ENCODE measurements at regions not wholly inside any gene's neighbourhood (a gene's known extent, or its start where the extent isn't known, plus 50 kb on each side); places are given as distances from the start of the nearest gene placed in this dataset.

DNA sequence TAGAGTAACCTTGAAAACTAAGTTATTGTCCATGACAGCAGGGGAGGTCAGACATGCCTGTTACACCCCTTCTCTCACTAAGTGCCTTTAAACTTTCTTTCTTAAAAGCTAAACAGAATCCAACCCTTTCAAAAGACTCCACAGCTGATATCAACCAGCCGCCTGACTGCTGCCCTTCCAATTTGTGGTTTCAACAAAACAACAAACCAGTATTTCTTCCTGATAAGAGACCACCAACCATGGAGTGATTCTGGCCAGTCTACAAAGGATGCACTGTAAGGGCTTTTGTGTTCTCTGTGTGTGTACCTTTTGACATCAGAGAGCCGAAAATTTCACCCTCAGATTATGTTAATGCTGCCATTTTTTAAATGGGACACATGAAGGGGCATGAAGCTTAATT is 1204.2 kb downstream of the ROBO2 start:
- ATAC-seq: no peak
- Histone ChIP-seq H3K36me3 (ENCODE audit: low read depth) (no peaks in the 10 kb centered on the region), H3K9me3 (peaks cover 45% of the 10 kb centered on the region), H3K4me3 (no peak overlapping the region), H3K4me1 (ENCODE audit: low read depth) (no peaks in the 10 kb centered on the region)
- no peak for DNase-seq
- intact Hi-C loops (cut with DNase I, micrococcal nuclease): no loop called here
- TF ChIP-seq, protein P1, sequence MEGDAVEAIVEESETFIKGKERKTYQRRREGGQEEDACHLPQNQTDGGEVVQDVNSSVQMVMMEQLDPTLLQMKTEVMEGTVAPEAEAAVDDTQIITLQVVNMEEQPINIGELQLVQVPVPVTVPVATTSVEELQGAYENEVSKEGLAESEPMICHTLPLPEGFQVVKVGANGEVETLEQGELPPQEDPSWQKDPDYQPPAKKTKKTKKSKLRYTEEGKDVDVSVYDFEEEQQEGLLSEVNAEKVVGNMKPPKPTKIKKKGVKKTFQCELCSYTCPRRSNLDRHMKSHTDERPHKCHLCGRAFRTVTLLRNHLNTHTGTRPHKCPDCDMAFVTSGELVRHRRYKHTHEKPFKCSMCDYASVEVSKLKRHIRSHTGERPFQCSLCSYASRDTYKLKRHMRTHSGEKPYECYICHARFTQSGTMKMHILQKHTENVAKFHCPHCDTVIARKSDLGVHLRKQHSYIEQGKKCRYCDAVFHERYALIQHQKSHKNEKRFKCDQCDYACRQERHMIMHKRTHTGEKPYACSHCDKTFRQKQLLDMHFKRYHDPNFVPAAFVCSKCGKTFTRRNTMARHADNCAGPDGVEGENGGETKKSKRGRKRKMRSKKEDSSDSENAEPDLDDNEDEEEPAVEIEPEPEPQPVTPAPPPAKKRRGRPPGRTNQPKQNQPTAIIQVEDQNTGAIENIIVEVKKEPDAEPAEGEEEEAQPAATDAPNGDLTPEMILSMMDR (IDR thresholded peaks at IDR 0.05): no peak

DNA sequence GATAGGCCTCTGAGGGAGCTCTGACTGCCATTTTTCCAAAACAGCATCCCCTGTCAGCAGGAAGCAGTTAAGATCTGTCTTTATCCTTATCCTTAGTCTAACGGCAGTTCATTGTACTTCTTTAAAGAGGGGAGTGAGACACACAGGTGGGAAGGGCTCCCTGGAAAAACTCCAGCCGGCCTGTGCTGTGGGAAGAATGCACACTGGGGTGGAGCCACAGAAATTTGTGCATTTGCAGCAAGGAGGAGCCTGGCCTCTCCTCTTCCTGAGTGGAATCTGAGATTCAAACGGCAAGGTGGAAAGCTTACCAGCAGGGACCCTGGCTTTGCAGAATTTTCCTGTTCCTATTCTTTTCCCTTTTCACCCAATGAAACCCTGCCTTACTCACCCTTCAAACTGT is 1209.4 kb downstream of the ROBO2 start:
- Histone ChIP-seq H3K4me3 (no peak overlapping the region), H3K9me3 (peaks cover 22% of the 10 kb centered on the region), H3K36me3 (ENCODE audit: low read depth) (no peaks in the 10 kb centered on the region), H3K4me1 (ENCODE audit: low read depth) (no peaks in the 10 kb centered on the region)
- TF ChIP-seq, protein P1 (IDR thresholded peaks at IDR 0.05): no peak
- ATAC-seq (no peak), DNase-seq (no peak)
- intact Hi-C loops (cut with DNase I, micrococcal nuclease): no loop called here

DNA sequence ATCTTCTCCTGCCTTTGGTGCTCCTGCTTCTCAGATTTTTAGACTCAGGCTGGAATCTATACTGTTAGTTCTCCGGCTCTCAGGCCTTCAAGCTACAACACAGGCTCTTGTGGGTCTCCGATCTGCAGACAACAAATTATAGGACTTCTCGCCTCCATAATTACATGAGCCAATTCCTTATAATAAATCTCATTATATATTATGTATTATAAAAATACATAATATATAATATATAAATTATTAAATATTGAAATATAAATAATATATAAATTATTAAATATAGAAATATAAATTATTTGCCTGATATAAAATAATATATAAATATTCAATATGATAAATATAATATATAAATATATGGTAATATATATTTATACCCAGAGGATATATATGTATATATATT is 1214.0 kb downstream of the ROBO2 start:
- intact Hi-C loops (cut with DNase I, micrococcal nuclease): no loop called here
- Histone ChIP-seq H3K4me3 (no peak overlapping the region), H3K4me1 (ENCODE audit: low read depth) (no peaks in the 10 kb centered on the region), H3K9me3 (peaks cover 3% of the 10 kb centered on the region), H3K36me3 (ENCODE audit: low read depth) (no peaks in the 10 kb centered on the region)
- no peak for DNase-seq
- TF ChIP-seq, protein P1 (IDR thresholded peaks at IDR 0.05): no peak
- ATAC-seq: no peak

DNA sequence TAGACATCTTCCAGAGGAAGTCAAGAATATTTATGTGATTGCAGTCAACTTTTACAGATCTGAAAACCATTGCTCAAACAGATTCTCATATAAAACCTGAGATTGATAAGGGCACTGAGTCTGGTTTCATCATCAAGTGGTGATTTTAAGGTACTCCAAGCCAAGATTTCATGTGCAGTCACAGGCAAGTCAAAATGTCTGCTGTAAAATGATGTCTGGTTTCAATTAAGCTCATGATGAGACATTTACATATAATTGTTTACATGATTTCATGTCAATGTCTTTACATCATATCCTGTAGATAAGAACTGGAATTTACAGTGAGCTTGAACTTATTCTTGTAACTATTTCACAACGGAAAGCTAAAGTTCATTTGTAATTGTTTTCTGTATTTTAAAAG is 1215.5 kb downstream of the ROBO2 start:
- DNase-seq: no peak
- TF ChIP-seq, protein P1 (IDR thresholded peaks at IDR 0.05): no peak
- Histone ChIP-seq H3K4me1 (ENCODE audit: low read depth) (no peaks in the 10 kb centered on the region), H3K9me3 (peaks cover 2% of the 10 kb centered on the region), H3K4me3 (no peak overlapping the region), H3K36me3 (ENCODE audit: low read depth) (no peaks in the 10 kb centered on the region)
- ATAC-seq: no peak
- intact Hi-C loops (cut with DNase I, micrococcal nuclease): no loop called here

DNA sequence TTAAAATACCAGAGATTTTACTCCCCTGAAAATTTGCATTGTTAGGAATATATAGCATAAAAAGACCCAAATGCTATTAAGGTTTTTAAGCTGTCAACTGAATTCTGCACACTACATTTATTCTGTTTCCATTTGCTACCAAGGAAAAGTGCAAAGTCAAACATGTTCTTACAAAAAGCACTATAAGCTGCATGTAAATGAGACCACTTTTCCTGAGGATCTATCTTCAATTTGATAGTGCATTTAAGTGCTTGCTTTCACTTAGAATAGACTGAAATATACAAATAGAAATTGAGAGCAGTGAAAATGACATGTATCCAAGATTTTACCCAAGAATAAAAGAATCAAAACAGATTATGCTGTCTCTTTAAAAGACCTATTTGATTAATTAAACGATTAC is 1216.2 kb downstream of the ROBO2 start:
- TF ChIP-seq, protein P1 (IDR thresholded peaks at IDR 0.05): no peak
- Histone ChIP-seq H3K9me3 (no peaks in the 10 kb centered on the region), H3K36me3 (ENCODE audit: low read depth) (no peaks in the 10 kb centered on the region), H3K4me1 (ENCODE audit: low read depth) (no peaks in the 10 kb centered on the region), H3K4me3 (no peak overlapping the region)
- intact Hi-C loops (cut with DNase I, micrococcal nuclease): no loop called here
- DNase-seq (no peak), ATAC-seq (no peak)

DNA sequence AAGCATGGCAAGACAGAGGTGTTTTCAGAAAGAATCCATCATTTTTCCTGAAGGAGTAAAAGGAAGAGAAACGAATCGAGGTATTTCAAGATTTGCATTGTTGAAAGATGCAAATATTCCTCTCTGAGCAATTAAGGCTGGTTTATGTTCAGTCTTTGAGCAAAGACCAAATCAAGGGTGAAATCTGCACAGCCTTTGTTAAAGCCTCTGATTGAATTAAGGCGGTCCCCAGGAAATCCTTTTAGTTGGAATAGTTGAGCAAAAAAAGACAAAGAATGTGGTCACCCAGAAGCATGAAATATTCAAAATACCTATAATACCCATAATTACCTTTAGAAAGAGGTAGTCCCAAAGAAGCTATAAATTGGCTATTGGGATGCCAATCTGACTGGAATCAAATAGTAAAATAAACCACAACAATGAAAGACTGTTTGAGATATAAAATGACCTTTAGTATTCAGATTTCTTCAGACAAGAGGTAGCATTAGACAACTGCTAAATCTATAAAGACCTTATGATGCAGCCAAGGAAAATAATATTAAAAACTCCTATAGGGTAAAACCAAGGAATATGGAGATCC is 1218.1 kb downstream of the ROBO2 start:
- Histone ChIP-seq H3K4me3 (no peak overlapping the region), H3K4me1 (ENCODE audit: low read depth) (no peaks in the 10 kb centered on the region), H3K36me3 (ENCODE audit: low read depth) (no peaks in the 10 kb centered on the region), H3K9me3 (no peaks in the 10 kb centered on the region)
- no peak for ATAC-seq
- no peak for DNase-seq
- TF ChIP-seq, protein P1 (IDR thresholded peaks at IDR 0.05): no peak
- intact Hi-C loops (cut with DNase I, micrococcal nuclease): no loop called here

Measured in mucosa of descending colon (tissue), 3 donors.